Neural cell (in vitro differentiated cells): ENCODE measurements at regions not wholly inside any gene's neighbourhood (a gene's known extent, or its start where the extent isn't known, plus 50 kb on each side); places are given as distances from the start of the nearest gene placed in this dataset.

Source experiments
- POLR2AphosphoS5 ChIP-seq: IDR thresholded peaks from 2 replicates; pipeline ENCODE4 v1.6.1; 2012
- RAD21 ChIP-seq: fragments of 450-650 bp; conservative IDR thresholded peaks from 2 replicates; pipeline ENCODE4 v1.6.1; 2014; ENCODE audit warnings: antibody characterized with exemption, mild to moderate bottlenecking, moderate library complexity
- SMC3 ChIP-seq: fragments of 450-650 bp; conservative IDR thresholded peaks from 2 replicates; pipeline ENCODE4 v1.6.1; 2014; ENCODE audit warnings: antibody characterized with exemption, mild to moderate bottlenecking, moderate library complexity; ENCODE audit not compliant: poor library complexity
- TF ChIP-seq, protein P1 (sequence below): fragments of 450-650 bp; IDR thresholded peaks from 2 replicates; pipeline ENCODE4 v1.5.1; 2014; ENCODE audit warnings: antibody characterized with exemption, mild to moderate bottlenecking, moderate library complexity; ENCODE audit not compliant: poor library complexity, severe bottlenecking

DNA sequence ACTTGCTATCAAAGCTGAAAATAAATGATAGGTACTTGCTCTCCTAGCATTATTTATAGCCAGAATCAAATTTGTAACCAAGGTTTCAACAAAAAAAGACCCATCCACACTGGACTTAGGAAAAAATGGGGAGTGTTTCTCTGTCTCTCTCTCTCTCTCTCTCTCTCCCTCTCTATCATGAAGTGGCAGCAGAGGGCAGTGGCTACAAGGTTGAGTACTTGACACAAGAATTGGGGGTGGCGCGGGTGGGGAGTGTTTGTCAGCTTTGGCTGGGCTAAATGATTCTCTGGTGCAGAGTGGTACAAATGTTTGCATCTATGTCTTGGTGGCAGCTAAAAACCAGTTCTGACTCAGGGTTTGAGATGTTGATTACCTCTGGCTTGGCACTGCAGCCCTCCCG, 85.0 kb downstream of the RBM43 start:
- TF ChIP-seq, protein P1, sequence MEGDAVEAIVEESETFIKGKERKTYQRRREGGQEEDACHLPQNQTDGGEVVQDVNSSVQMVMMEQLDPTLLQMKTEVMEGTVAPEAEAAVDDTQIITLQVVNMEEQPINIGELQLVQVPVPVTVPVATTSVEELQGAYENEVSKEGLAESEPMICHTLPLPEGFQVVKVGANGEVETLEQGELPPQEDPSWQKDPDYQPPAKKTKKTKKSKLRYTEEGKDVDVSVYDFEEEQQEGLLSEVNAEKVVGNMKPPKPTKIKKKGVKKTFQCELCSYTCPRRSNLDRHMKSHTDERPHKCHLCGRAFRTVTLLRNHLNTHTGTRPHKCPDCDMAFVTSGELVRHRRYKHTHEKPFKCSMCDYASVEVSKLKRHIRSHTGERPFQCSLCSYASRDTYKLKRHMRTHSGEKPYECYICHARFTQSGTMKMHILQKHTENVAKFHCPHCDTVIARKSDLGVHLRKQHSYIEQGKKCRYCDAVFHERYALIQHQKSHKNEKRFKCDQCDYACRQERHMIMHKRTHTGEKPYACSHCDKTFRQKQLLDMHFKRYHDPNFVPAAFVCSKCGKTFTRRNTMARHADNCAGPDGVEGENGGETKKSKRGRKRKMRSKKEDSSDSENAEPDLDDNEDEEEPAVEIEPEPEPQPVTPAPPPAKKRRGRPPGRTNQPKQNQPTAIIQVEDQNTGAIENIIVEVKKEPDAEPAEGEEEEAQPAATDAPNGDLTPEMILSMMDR: no peak
- no peak for TF ChIP-seq SMC3
- no peak for TF ChIP-seq POLR2AphosphoS5
- no peak for TF ChIP-seq RAD21
